ENCODE measurements at regions not wholly inside any gene's neighbourhood (a gene's known extent, or its start where the extent isn't known, plus 50 kb on each side); places are given as distances from the start of the nearest gene placed in this dataset.

DNA sequence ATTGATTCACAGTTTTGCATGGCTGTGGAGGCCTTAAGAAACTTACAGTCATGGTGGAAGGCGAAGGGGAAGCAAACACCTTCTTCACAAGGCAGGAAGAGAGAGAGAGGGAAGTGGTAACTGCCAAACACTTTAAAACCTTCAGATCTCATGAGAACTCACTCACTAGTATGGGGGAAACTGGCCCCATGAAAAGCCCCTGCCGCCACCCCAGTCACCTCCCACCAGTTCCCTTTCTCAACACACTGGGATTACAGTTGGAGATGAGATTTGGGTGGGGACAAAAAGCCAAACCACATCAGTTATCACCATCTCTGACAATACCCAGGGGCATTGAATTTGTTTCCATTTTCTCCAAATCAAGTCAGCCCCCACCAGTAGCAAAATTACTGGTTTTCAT lies 740.4 kb downstream of the GATA3 start:
- no peaks in the 10 kb centered on the region for H3K4me1 ChIP-seq
- intact Hi-C loops (cut with DNase I): no loop called here
- H3K27ac ChIP-seq: no peak overlapping the region
- H3K27me3 ChIP-seq (ENCODE audit: low read depth): no peaks in the 10 kb centered on the region
- H3K9me3 ChIP-seq: no peaks in the 10 kb centered on the region
- TF ChIP-seq, protein P1, sequence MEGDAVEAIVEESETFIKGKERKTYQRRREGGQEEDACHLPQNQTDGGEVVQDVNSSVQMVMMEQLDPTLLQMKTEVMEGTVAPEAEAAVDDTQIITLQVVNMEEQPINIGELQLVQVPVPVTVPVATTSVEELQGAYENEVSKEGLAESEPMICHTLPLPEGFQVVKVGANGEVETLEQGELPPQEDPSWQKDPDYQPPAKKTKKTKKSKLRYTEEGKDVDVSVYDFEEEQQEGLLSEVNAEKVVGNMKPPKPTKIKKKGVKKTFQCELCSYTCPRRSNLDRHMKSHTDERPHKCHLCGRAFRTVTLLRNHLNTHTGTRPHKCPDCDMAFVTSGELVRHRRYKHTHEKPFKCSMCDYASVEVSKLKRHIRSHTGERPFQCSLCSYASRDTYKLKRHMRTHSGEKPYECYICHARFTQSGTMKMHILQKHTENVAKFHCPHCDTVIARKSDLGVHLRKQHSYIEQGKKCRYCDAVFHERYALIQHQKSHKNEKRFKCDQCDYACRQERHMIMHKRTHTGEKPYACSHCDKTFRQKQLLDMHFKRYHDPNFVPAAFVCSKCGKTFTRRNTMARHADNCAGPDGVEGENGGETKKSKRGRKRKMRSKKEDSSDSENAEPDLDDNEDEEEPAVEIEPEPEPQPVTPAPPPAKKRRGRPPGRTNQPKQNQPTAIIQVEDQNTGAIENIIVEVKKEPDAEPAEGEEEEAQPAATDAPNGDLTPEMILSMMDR (IDR thresholded peaks at IDR 0.05): no peak
- DNase-seq (no peak), ATAC-seq (no peak)
- no peaks in the 10 kb centered on the region for H3K36me3 ChIP-seq
- H3K4me3 ChIP-seq: no peak overlapping the region

DNA sequence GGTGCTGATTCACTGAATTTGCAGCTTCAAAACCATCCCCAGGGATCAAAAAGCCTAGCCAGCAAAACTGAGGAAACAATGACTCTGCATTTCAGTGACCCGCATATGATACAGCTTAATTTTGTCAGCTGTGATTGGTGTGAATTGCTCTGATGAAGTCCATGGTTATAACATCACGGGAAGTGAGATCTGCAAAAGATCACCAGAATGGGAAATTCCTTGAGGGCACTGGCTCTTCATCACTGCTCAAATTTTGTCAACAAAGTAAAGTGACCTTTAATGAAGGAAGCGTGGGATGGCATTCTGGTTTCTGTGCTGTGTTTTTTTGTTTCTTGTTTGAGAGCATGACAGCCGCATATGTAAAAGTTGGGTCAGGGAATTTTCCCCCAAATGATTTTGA lies 745.9 kb downstream of the GATA3 start:
- TF ChIP-seq, protein P1 (IDR thresholded peaks at IDR 0.05): no peak
- H3K27me3 ChIP-seq (ENCODE audit: low read depth): no peaks in the 10 kb centered on the region
- no peaks in the 10 kb centered on the region for H3K4me1 ChIP-seq
- H3K9me3 ChIP-seq: no peaks in the 10 kb centered on the region
- no peak overlapping the region for H3K4me3 ChIP-seq
- DNase-seq: no peak
- H3K27ac ChIP-seq: no peak overlapping the region
- intact Hi-C loops (cut with DNase I): no loop called here
- H3K36me3 ChIP-seq: no peaks in the 10 kb centered on the region
- no peak for ATAC-seq

- intact Hi-C loops (cut with DNase I): no loop called here
- no peaks in the 10 kb centered on the region for H3K9me3 ChIP-seq
- no peaks in the 10 kb centered on the region for H3K4me1 ChIP-seq
- ATAC-seq (no peak), DNase-seq (no peak)
- no peak overlapping the region for H3K27ac ChIP-seq
- no peaks in the 10 kb centered on the region for H3K36me3 ChIP-seq
- H3K4me3 ChIP-seq: no peak overlapping the region
- H3K27me3 ChIP-seq (ENCODE audit: low read depth): no peaks in the 10 kb centered on the region
- TF ChIP-seq, protein P1 (IDR thresholded peaks at IDR 0.05): no peak
Measured at GRCh38 chr10:8803992-8804391, 749.5 kb downstream of the GATA3 start.

DNA sequence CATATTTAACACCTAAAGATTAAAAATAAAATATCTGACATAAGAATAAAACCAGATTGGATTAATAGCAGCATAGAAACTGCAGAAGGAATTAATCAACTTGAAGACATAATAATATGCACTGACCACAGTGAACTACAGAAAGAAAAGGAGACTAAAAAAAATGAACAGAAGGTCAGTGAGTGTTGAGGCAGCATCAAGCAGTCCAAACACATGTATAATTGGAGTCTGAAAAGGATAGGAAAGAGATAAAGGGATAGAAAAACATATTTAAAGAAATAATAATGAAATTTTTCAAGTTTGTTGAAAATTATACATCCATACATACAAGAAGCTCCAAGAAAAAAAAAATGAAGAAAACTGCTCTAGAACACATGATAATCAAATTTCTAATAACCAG lies 756.2 kb downstream of the GATA3 start:
- intact Hi-C loops (cut with DNase I): no loop called here
- Histone ChIP-seq H3K4me1 (no peaks in the 10 kb centered on the region), H3K27me3 (ENCODE audit: low read depth) (no peaks in the 10 kb centered on the region), H3K27ac (no peak overlapping the region), H3K4me3 (no peak overlapping the region), H3K9me3 (no peaks in the 10 kb centered on the region), H3K36me3 (no peaks in the 10 kb centered on the region)
- ATAC-seq (no peak), DNase-seq (no peak)
- TF ChIP-seq, protein P1 (IDR thresholded peaks at IDR 0.05): no peak

DNA sequence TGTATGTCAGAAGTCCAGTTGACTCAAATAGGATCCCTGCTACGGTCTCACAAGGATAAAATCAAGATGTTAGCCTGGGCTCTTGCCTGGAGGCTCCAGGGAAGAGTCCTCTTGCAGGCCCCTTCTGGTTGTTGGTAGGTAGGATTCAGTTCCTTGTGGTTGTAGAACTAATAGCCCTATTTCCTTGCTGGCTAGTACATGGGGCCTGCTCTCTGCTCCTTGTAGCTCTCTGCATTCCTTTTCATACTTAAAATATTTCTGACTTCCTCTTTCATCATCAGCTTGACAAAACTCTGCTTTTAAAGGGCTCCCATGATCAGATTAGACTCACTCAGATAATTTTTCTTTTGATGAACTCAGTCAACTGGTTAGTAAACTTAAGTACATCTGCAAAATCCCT lies 756.7 kb downstream of the GATA3 start:
- intact Hi-C loops (cut with DNase I): no loop called here
- no peaks in the 10 kb centered on the region for H3K4me1 ChIP-seq
- H3K9me3 ChIP-seq: no peaks in the 10 kb centered on the region
- no peak overlapping the region for H3K27ac ChIP-seq
- H3K36me3 ChIP-seq: no peaks in the 10 kb centered on the region
- TF ChIP-seq, protein P1 (IDR thresholded peaks at IDR 0.05): no peak
- ATAC-seq (no peak), DNase-seq (no peak)
- H3K4me3 ChIP-seq: no peak overlapping the region
- H3K27me3 ChIP-seq (ENCODE audit: low read depth): no peaks in the 10 kb centered on the region

GRCh38 chr10:8815969-8816368 lies 761.5 kb downstream of the GATA3 start:
- no peaks in the 10 kb centered on the region for H3K36me3 ChIP-seq
- no peaks in the 10 kb centered on the region for H3K9me3 ChIP-seq
- no peaks in the 10 kb centered on the region for H3K4me1 ChIP-seq
- intact Hi-C loops (cut with DNase I): no loop called here
- ATAC-seq: no peak
- DNase-seq: no peak
- H3K27ac ChIP-seq: no peak overlapping the region
- TF ChIP-seq, protein P1 (IDR thresholded peaks at IDR 0.05): no peak
- no peak overlapping the region for H3K4me3 ChIP-seq
- H3K27me3 ChIP-seq (ENCODE audit: low read depth): no peaks in the 10 kb centered on the region
